Caco-2 (cell line): ENCODE measurements at regions not wholly inside any gene's neighbourhood (a gene's known extent, or its start where the extent isn't known, plus 50 kb on each side); places are given as distances from the start of the nearest gene placed in this dataset.

ENCODE experiments used
- BruUV-seq: library from RNA; stranded (reverse); fragments of 400-500 nt; replicated peaks from 2 replicates; lab custom pipeline; 2021; lab: Mats Ljungman, UMichigan
- CTCF ChIA-PET: fragments of 300-600 bp; sonication (Branson Sonifier 250); formaldehyde crosslinking; loops from one replicate; lab custom pipeline; 2022; ENCODE audit warnings: antibody characterized with exemption; lab: Charles Lee
- POLR2A ChIA-PET: fragments of 300-600 bp; sonication (Branson Sonifier 250); formaldehyde crosslinking; loops from one replicate; lab custom pipeline; 2022; ENCODE audit warnings: antibody characterized with exemption; lab: Charles Lee
- DNase-seq, 2 experiments: peaks; one replicate each; pipeline versions ENCODE4 v3.0.0 to v3.0.0-alpha.2; 2020 to 2022
- H3K27me3 ChIP-seq: replicated peaks from 2 replicates; pipeline ENCODE4 v1.6.0; 2011; ENCODE audit warnings: low read length; ENCODE audit not compliant: control insufficient read depth, insufficient read depth
- H3K36me3 ChIP-seq: 2 replicates; pipeline ENCODE4 v1.5.1; 2011; ENCODE audit warnings: low read length; ENCODE audit not compliant: control insufficient read depth, insufficient read depth
- H3K4me1 ChIP-seq: fragments of 250-450 bp; sonication (Bioruptor Pico); 2 replicates; pipeline ENCODE4 v1.5.1; 2020; ENCODE audit warnings: mild to moderate bottlenecking
- H3K4me3 ChIP-seq: 2 replicates; pipeline ENCODE4 v1.5.1; 2011; ENCODE audit warnings: low read depth, mild to moderate bottlenecking, control low read depth, low read length
- H3K9me3 ChIP-seq: fragments of 250-450 bp; sonication (Bioruptor Pico); 2 replicates; pipeline ENCODE4 v1.5.1; 2020; ENCODE audit warnings: mild to moderate bottlenecking, moderate library complexity
- H3K27ac Mint-ChIP-seq: one replicate; pipeline ENCODE4 v1.8.0; 2022; ENCODE audit warnings: mixed read lengths; ENCODE audit not compliant: unreplicated experiment
- H3K27me3 Mint-ChIP-seq: one replicate; pipeline ENCODE4 v1.8.0; 2022; ENCODE audit warnings: mixed read lengths; ENCODE audit not compliant: insufficient read depth, unreplicated experiment
- H3K36me3 Mint-ChIP-seq: one replicate; pipeline ENCODE4 v1.8.0; 2022; ENCODE audit warnings: mild to moderate bottlenecking, mixed read lengths; ENCODE audit not compliant: insufficient read depth, unreplicated experiment
- H3K4me1 Mint-ChIP-seq: one replicate; pipeline ENCODE4 v1.8.0; 2022; ENCODE audit warnings: low read depth, mixed read lengths; ENCODE audit not compliant: unreplicated experiment
- H3K4me3 Mint-ChIP-seq: one replicate; pipeline ENCODE4 v1.8.0; 2022; ENCODE audit warnings: mild to moderate bottlenecking, moderate library complexity, mixed read lengths; ENCODE audit not compliant: unreplicated experiment
- H3K9me3 Mint-ChIP-seq: one replicate; pipeline ENCODE4 v1.8.0; 2022; ENCODE audit warnings: mixed read lengths; ENCODE audit not compliant: unreplicated experiment
- CTCF ChIP-seq, 2 experiments: fragments of 200-600 bp in 1 of 2; IDR thresholded peaks; 1 replicate in 1 of 2; 2 replicates in 1 of 2; pipeline versions ENCODE4 v1.5.1 to v1.8.0; 2011 to 2022; ENCODE audit warnings: antibody characterized with exemption in 1 of 2, control low read depth in 1 of 2, inconsistent platforms in 1 of 2, low read depth in 1 of 2, low read length in 1 of 2, mild to moderate bottlenecking in 1 of 2, moderate library complexity in 1 of 2; ENCODE audit not compliant: insufficient read depth in 1 of 2, severe bottlenecking in 1 of 2, unreplicated experiment in 1 of 2
- intact Hi-C: fragments of 100-400 bp; cut with micrococcal nuclease; formaldehyde crosslinking; loops from one replicate; pipeline ENCODE4 v1.10.0; 2022; ENCODE audit not compliant: unreplicated experiment

GRCh38 chr1:60972841-60973364 is 109.5 kb upstream of the NFIA start:
- POLR2A ChIA-PET = no interaction called here
- no TSS peak for BruUV-seq
- no peak overlapping the region for H3K27ac Mint-ChIP-seq

GRCh38 chr1:60971330-60971729 is 111.0 kb upstream of the NFIA start:
- POLR2A ChIA-PET = no interaction called here
- H3K4me1 Mint-ChIP-seq = no peaks in the 10 kb centered on the region

More at GRCh38 chr1:60972841-60973364, 109.5 kb upstream of the NFIA start:
- Histone ChIP-seq H3K27me3 (no peaks in the 10 kb centered on the region), H3K4me3 (no peak overlapping the region), H3K4me1 (no peaks in the 10 kb centered on the region), H3K36me3 (no peaks in the 10 kb centered on the region), H3K9me3 (no peaks in the 10 kb centered on the region)
- intact Hi-C loops = loop anchor here (10.0 kb wide), 1 partner anchor 882 kb away; no protein-coding TSS in a partner anchor
- Mint-ChIP-seq H3K36me3 (no peaks in the 10 kb centered on the region), H3K4me3 (no peak overlapping the region), H3K27me3 (peaks cover 7% of the 10 kb centered on the region), H3K4me1 (no peaks in the 10 kb centered on the region), H3K9me3 (peaks cover 8% of the 10 kb centered on the region)
- DNase-seq = no peak
- CTCF ChIA-PET = interaction anchor here (0.6 kb wide), 1 partner anchor 263 kb away, joined by 3 read pairs; no protein-coding TSS in a partner anchor
- no peak for TF ChIP-seq CTCF (IDR thresholded peaks at IDR 0.05; ENCODE audit: insufficient read depth in 1 of 2, low read depth in 1 of 2, low read length in 1 of 2, severe bottlenecking in 1 of 2, unreplicated experiment in 1 of 2)

GRCh38 chr1:60969971-60970509 is 112.3 kb upstream of the NFIA start:
- no peaks in the 10 kb centered on the region for H3K36me3 Mint-ChIP-seq
- H3K4me1 Mint-ChIP-seq = no peaks in the 10 kb centered on the region
- no TSS peak for BruUV-seq
- Histone ChIP-seq H3K36me3 (no peaks in the 10 kb centered on the region), H3K4me3 (no peak overlapping the region), H3K9me3 (no peaks in the 10 kb centered on the region), H3K4me1 (no peaks in the 10 kb centered on the region), H3K27me3 (no peaks in the 10 kb centered on the region)
- no peak overlapping the region for H3K27ac Mint-ChIP-seq
- intact Hi-C loops = loop anchor here (2.0 to 10.0 kb wide), 2 partner anchors 483 to 885 kb away; no protein-coding TSS in a partner anchor
- ChIA-PET POLR2A (no interaction called here), CTCF (interaction anchor here (0.6 kb wide), 1 partner anchor 403 kb away, joined by 3 read pairs; no protein-coding TSS in a partner anchor)
- peaks cover 22% of the 10 kb centered on the region for H3K9me3 Mint-ChIP-seq
- DNase-seq = no peak
- no peak for TF ChIP-seq CTCF (IDR thresholded peaks at IDR 0.05; ENCODE audit: insufficient read depth in 1 of 2, low read depth in 1 of 2, low read length in 1 of 2, severe bottlenecking in 1 of 2, unreplicated experiment in 1 of 2)
- H3K4me3 Mint-ChIP-seq = no peak overlapping the region
- H3K27me3 Mint-ChIP-seq = peaks cover 9% of the 10 kb centered on the region

More at GRCh38 chr1:60971330-60971729, 111.0 kb upstream of the NFIA start:
- DNase-seq = no peak
- no peaks in the 10 kb centered on the region for H3K36me3 Mint-ChIP-seq
- peaks cover 22% of the 10 kb centered on the region for H3K9me3 Mint-ChIP-seq
- no peaks in the 10 kb centered on the region for H3K4me1 ChIP-seq
- no peak overlapping the region for H3K27ac Mint-ChIP-seq
- no TSS peak for BruUV-seq
- peaks cover 9% of the 10 kb centered on the region for H3K27me3 Mint-ChIP-seq
- TF ChIP-seq CTCF (IDR thresholded peaks at IDR 0.05; ENCODE audit: insufficient read depth in 1 of 2, low read depth in 1 of 2, low read length in 1 of 2, severe bottlenecking in 1 of 2, unreplicated experiment in 1 of 2) = no peak
- intact Hi-C loops = loop anchor here (2.0 to 10.0 kb wide), 2 partner anchors 481 to 883 kb away; no protein-coding TSS in a partner anchor
- CTCF ChIA-PET = no interaction called here
- H3K27me3 ChIP-seq = no peaks in the 10 kb centered on the region
- H3K4me3 ChIP-seq = no peak overlapping the region
- H3K4me3 Mint-ChIP-seq = no peak overlapping the region
- no peaks in the 10 kb centered on the region for H3K36me3 ChIP-seq
- no peaks in the 10 kb centered on the region for H3K9me3 ChIP-seq
